Skeletal muscle satellite cell (primary cell): ENCODE measurements at regions not wholly inside any gene's neighbourhood (a gene's known extent, or its start where the extent isn't known, plus 50 kb on each side); places are given as distances from the start of the nearest gene placed in this dataset.
"Not testable (repeated sequence)": the region's sequence is repeated elsewhere in the genome, so short reads cannot be mapped to it uniquely, and the experiment has no call there.

ENCODE experiments used
- H3K27me3 ChIP-seq: 2 replicates; pipeline ENCODE4 v1.7.0; 2013; ENCODE audit warnings: low read length; ENCODE audit not compliant: control insufficient read depth, insufficient read depth
- H3K36me3 ChIP-seq: 2 replicates; pipeline ENCODE4 v1.7.0; 2013; ENCODE audit warnings: mild to moderate bottlenecking, control low read depth, low read length; ENCODE audit not compliant: insufficient read depth
- H3K4me1 ChIP-seq: 2 replicates; pipeline ENCODE4 v1.7.0; 2013; ENCODE audit warnings: low read length; ENCODE audit not compliant: control insufficient read depth, insufficient read depth
- H3K4me2 ChIP-seq: 2 replicates; pipeline ENCODE4 v1.7.0; 2013; ENCODE audit warnings: mild to moderate bottlenecking, low read length
- H3K4me3 ChIP-seq: 2 replicates; pipeline ENCODE4 v1.7.0; 2013; ENCODE audit warnings: low read length
- H3K9ac ChIP-seq: 2 replicates; pipeline ENCODE4 v1.7.0; 2013; ENCODE audit warnings: mild to moderate bottlenecking, low read depth, low read length, moderate library complexity
- H3K9me3 ChIP-seq: replicated peaks from 2 replicates; pipeline ENCODE4 v1.7.0; 2013; ENCODE audit warnings: mild to moderate bottlenecking, control low read depth, low read length

- Histone ChIP-seq H3K9me3 (no peaks in the 10 kb centered on the region), H3K27me3 (no peaks in the 10 kb centered on the region), H3K4me3 (no peak overlapping the region), H3K36me3 (no peaks in the 10 kb centered on the region), H3K9ac (no peak overlapping the region), H3K4me2 (no peak overlapping the region), H3K4me1 (no peaks in the 10 kb centered on the region)
These were observed 138.2 kb upstream of the TUSC1 start for GRCh38 chr9:25816439-25816838.

DNA sequence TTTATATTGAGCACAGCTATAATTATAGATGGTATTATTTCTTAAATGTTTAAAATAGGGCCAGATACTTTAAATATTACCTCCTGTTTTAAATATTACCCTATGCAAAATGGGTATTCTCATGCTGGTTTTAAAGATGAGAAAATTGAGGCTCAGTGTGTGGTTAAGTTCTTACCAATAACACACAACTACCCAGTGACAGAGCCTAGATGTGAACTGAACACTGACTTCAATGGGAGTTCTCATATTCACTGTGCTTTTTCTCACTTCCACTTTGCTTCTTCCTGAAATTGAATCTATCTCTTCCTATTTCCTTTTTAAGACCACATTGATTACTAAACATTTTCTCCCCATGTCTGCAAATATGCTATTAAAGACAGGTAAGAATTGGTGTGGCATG is 135.8 kb upstream of the TUSC1 start:
- no peaks in the 10 kb centered on the region for H3K36me3 ChIP-seq
- no peak overlapping the region for H3K4me2 ChIP-seq
- no peaks in the 10 kb centered on the region for H3K27me3 ChIP-seq

GRCh38 chr9:25813478-25813877 is 135.2 kb upstream of the TUSC1 start:
- H3K9me3 ChIP-seq: no peaks in the 10 kb centered on the region
- H3K4me1 ChIP-seq: no peaks in the 10 kb centered on the region
- H3K27me3 ChIP-seq: no peaks in the 10 kb centered on the region
- H3K36me3 ChIP-seq: no peaks in the 10 kb centered on the region
- H3K4me3 ChIP-seq: no peak overlapping the region
- H3K4me2 ChIP-seq: no peak overlapping the region
- no peak overlapping the region for H3K9ac ChIP-seq

More for the DNA sequence above, 135.8 kb upstream of the TUSC1 start:
- Histone ChIP-seq H3K4me1 (no peaks in the 10 kb centered on the region), H3K9me3 (no peaks in the 10 kb centered on the region), H3K4me3 (no peak overlapping the region), H3K9ac (no peak overlapping the region)

- Histone ChIP-seq H3K9ac (no peak overlapping the region), H3K9me3 (no peaks in the 10 kb centered on the region), H3K4me1 (no peaks in the 10 kb centered on the region), H3K36me3 (no peaks in the 10 kb centered on the region), H3K27me3 (no peaks in the 10 kb centered on the region), H3K4me2 (no peak overlapping the region), H3K4me3 (no peak overlapping the region)
These were observed 130.3 kb upstream of the TUSC1 start for GRCh38 chr9:25808554-25808953.

- no peak overlapping the region for H3K4me2 ChIP-seq
- no peaks in the 10 kb centered on the region for H3K9me3 ChIP-seq
- no peaks in the 10 kb centered on the region for H3K27me3 ChIP-seq
- no peaks in the 10 kb centered on the region for H3K4me1 ChIP-seq
- H3K4me3 ChIP-seq: no peak overlapping the region
- no peak overlapping the region for H3K9ac ChIP-seq
- H3K36me3 ChIP-seq: no peaks in the 10 kb centered on the region
These were observed 126.6 kb upstream of the TUSC1 start for GRCh38 chr9:25804856-25805255.

DNA sequence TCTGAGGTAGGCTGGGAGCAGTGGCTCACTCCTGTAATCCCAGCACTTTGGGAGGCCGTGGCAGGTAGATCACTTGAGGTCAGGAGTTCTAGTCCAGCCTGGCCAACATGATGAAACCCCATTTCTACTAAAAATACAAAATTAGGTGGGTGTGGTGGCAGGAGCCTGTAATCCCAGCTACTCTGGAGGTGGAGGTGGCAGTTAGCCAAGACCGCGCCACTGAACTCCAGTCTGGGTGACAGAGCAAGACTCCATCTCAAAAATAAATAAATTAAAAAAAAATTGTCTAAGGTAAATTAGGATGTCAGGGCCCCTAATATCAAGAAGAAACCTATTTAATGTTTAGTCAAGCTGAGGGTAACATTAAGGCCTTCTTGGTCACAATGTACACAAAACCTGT is 123.7 kb upstream of the TUSC1 start:
- H3K27me3 ChIP-seq, H3K4me2 ChIP-seq, H3K9ac ChIP-seq, H3K4me1 ChIP-seq, H3K36me3 ChIP-seq, H3K9me3 ChIP-seq, H3K4me3 ChIP-seq: not testable (repeated sequence)

DNA sequence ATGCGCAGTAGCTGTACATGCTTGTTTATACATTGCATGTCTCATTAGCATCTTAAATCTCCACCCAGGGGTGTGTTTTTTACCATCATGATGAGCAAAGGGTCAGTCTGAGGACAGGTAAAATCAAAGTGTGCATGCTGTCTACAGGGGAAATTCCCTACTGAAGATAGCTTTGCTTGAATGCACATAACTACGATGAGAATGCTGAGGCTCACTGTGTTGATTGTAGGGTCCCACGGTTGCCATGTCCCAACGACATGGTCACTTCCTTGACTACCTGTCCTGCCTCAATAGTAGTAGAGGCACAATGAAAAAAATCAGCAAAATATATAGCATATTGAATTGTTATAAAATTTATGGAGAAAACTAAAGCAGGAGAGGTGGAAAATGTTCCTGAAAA is 95.6 kb upstream of the TUSC1 start:
- Histone ChIP-seq H3K4me1 (no peaks in the 10 kb centered on the region), H3K9ac (no peak overlapping the region), H3K36me3 (no peaks in the 10 kb centered on the region), H3K4me2 (no peak overlapping the region), H3K27me3 (no peaks in the 10 kb centered on the region), H3K9me3 (no peaks in the 10 kb centered on the region), H3K4me3 (no peak overlapping the region)

- Histone ChIP-seq H3K4me3 (no peak overlapping the region), H3K4me2 (no peak overlapping the region), H3K4me1 (no peaks in the 10 kb centered on the region), H3K36me3 (no peaks in the 10 kb centered on the region), H3K9ac (no peak overlapping the region), H3K27me3 (no peaks in the 10 kb centered on the region), H3K9me3 (no peaks in the 10 kb centered on the region)
These were observed 77.7 kb upstream of the TUSC1 start for GRCh38 chr9:25755951-25756350.

GRCh38 chr9:25752398-25752797 is 74.2 kb upstream of the TUSC1 start:
- H3K4me3 ChIP-seq: no peak overlapping the region

DNA sequence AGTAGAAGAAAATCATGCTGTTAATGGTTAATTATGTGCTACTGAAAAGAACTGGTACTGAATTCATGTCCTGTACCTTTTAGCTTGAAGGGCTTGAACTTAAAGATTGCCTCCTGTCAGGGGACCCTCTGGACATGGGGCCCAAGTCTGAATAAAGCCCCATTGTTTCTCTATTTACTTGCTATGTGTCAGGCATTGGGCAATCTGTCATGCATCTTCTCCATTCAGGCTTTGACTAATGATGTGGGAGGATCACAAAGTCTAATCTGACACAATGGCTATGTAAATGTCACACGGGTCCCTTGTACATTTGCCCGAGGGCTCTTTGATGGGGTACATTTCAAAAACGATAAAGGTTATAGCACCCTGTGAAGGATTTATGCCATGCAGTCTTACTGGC is 64.0 kb upstream of the TUSC1 start:
- H3K4me2 ChIP-seq: no peak overlapping the region
- no peak overlapping the region for H3K9ac ChIP-seq
- no peak overlapping the region for H3K4me3 ChIP-seq
- no peaks in the 10 kb centered on the region for H3K9me3 ChIP-seq
- no peaks in the 10 kb centered on the region for H3K27me3 ChIP-seq
- H3K4me1 ChIP-seq: no peaks in the 10 kb centered on the region
- no peaks in the 10 kb centered on the region for H3K36me3 ChIP-seq

More at GRCh38 chr9:25752398-25752797, 74.2 kb upstream of the TUSC1 start:
- Histone ChIP-seq H3K4me2 (no peak overlapping the region), H3K9ac (no peak overlapping the region), H3K4me1 (no peaks in the 10 kb centered on the region), H3K27me3 (no peaks in the 10 kb centered on the region), H3K9me3 (no peaks in the 10 kb centered on the region), H3K36me3 (no peaks in the 10 kb centered on the region)

- H3K9me3 ChIP-seq: no peaks in the 10 kb centered on the region
- no peaks in the 10 kb centered on the region for H3K4me1 ChIP-seq
- H3K4me3 ChIP-seq: no peak overlapping the region
- no peaks in the 10 kb centered on the region for H3K36me3 ChIP-seq
- no peak overlapping the region for H3K9ac ChIP-seq
- H3K27me3 ChIP-seq: no peaks in the 10 kb centered on the region
- no peak overlapping the region for H3K4me2 ChIP-seq
These were observed 55.2 kb upstream of the TUSC1 start for GRCh38 chr9:25733336-25733982.

GRCh38 chr9:25731895-25732794 is 53.9 kb upstream of the TUSC1 start:
- not testable (repeated sequence) for H3K9ac ChIP-seq, H3K27me3 ChIP-seq, H3K9me3 ChIP-seq, H3K4me2 ChIP-seq, H3K4me1 ChIP-seq, H3K4me3 ChIP-seq, H3K36me3 ChIP-seq
